HepG2 (cell line): ENCODE measurements at regions not wholly inside any gene's neighbourhood (a gene's known extent, or its start where the extent isn't known, plus 50 kb on each side); places are given as distances from the start of the nearest gene placed in this dataset.

Experiments used
- BORCS8-MEF2B ChIP-seq: sonication (generic); formaldehyde crosslinking; IDR thresholded peaks from 2 replicates; pipeline ENCODE4 v1.8.0; 2022; ENCODE audit warnings: mild to moderate bottlenecking, missing genetic modification reagents
- EP300 ChIP-seq, 3 experiments: sonication (generic) in 1 of 3; formaldehyde crosslinking in 1 of 3; IDR thresholded peaks; 2 replicates each; pipeline versions ENCODE4 v1.5.1 to v1.6.1; 2011 to 2020; ENCODE audit warnings: low read depth in 2 of 3, low read length in 2 of 3, borderline replicate concordance in 1 of 3, improper control_type of control experiment in 1 of 3, mild to moderate bottlenecking in 1 of 3, missing genetic modification reagents in 1 of 3, moderate library complexity in 1 of 3
- GTF2F1 ChIP-seq: fragments of 150-350 bp; IDR thresholded peaks from 2 replicates; pipeline ENCODE4 v1.6.1; 2014; ENCODE audit warnings: low read length
- KLF15 ChIP-seq: sonication (generic); formaldehyde crosslinking; IDR thresholded peaks from 2 replicates; pipeline ENCODE4 v1.8.1; 2023; ENCODE audit warnings: borderline replicate concordance, mild to moderate bottlenecking, inconsistent platforms, missing genetic modification reagents, mixed read lengths
- NKX3-1 ChIP-seq: sonication (generic); formaldehyde crosslinking; IDR thresholded peaks from 2 replicates; pipeline ENCODE4 v1.5.0; 2020; ENCODE audit warnings: missing genetic modification reagents
- NRL ChIP-seq: sonication (generic); formaldehyde crosslinking; IDR thresholded peaks from 2 replicates; pipeline ENCODE4 v1.5.0; 2020; ENCODE audit warnings: missing genetic modification reagents, mild to moderate bottlenecking, moderate library complexity, borderline replicate concordance
- PHF20 ChIP-seq: sonication (generic); formaldehyde crosslinking; IDR thresholded peaks from 2 replicates; pipeline ENCODE4 v1.5.0; 2020; ENCODE audit warnings: mild to moderate bottlenecking, missing genetic modification reagents
- REL ChIP-seq: sonication (generic); formaldehyde crosslinking; conservative IDR thresholded peaks from 2 replicates; pipeline ENCODE4 v1.8.0; 2022; ENCODE audit warnings: mild to moderate bottlenecking, missing genetic modification reagents, moderate library complexity
- RNF2 ChIP-seq: fragments of 450-650 bp; conservative IDR thresholded peaks from 2 replicates; pipeline ENCODE4 v1.6.1; 2016; ENCODE audit warnings: low read depth
- SAP130 ChIP-seq: IDR thresholded peaks from 2 replicates; pipeline ENCODE4 v1.6.1; 2016; ENCODE audit warnings: low read depth
- SMC3 ChIP-seq: IDR thresholded peaks from 2 replicates; pipeline ENCODE4 v1.6.1; 2011; ENCODE audit warnings: low read length, improper control_type of control experiment
- THAP11 ChIP-seq: IDR thresholded peaks from 2 replicates; pipeline ENCODE4 v1.6.1; 2016; ENCODE audit warnings: missing biosample characterization, missing genetic modification reagents
- THYN1 ChIP-seq: sonication (generic); formaldehyde crosslinking; IDR thresholded peaks from 2 replicates; pipeline ENCODE4 v1.8.1; 2023; ENCODE audit warnings: low read depth, mild to moderate bottlenecking, moderate library complexity, missing genetic modification reagents, borderline replicate concordance
- WIZ ChIP-seq: sonication (generic); formaldehyde crosslinking; IDR thresholded peaks from 2 replicates; pipeline ENCODE4 v1.5.1; 2020; ENCODE audit warnings: mild to moderate bottlenecking, missing genetic modification reagents
- XBP1 ChIP-seq: sonication (generic); formaldehyde crosslinking; IDR thresholded peaks from 2 replicates; pipeline ENCODE4 v1.5.0; 2020; ENCODE audit warnings: missing genetic modification reagents
- ZBTB14 ChIP-seq: sonication (generic); formaldehyde crosslinking; IDR thresholded peaks from 2 replicates; pipeline ENCODE4 v1.4.0; 2020; ENCODE audit warnings: missing genetic modification reagents
- ZFP36L1 ChIP-seq: sonication (generic); formaldehyde crosslinking; IDR thresholded peaks from 2 replicates; pipeline ENCODE4 v1.8.0; 2022; ENCODE audit warnings: mild to moderate bottlenecking, missing genetic modification reagents, moderate library complexity
- ZNF350 ChIP-seq: sonication (generic); formaldehyde crosslinking; IDR thresholded peaks from 2 replicates; pipeline ENCODE4 v1.4.0; 2020; ENCODE audit warnings: mild to moderate bottlenecking, low read depth, missing genetic modification reagents, borderline replicate concordance
- ZNF543 ChIP-seq: sonication (generic); formaldehyde crosslinking; IDR thresholded peaks from 2 replicates; pipeline ENCODE4 v1.4.0; 2020; ENCODE audit warnings: mild to moderate bottlenecking, missing genetic modification reagents
- ZNF574 ChIP-seq: sonication (generic); formaldehyde crosslinking; IDR thresholded peaks from 2 replicates; pipeline ENCODE4 v1.4.0; 2020; ENCODE audit warnings: missing genetic modification reagents
- ZNF720 ChIP-seq: sonication (generic); formaldehyde crosslinking; IDR thresholded peaks from 2 replicates; pipeline ENCODE4 v1.4.0; 2020; ENCODE audit warnings: missing genetic modification reagents
- TF ChIP-seq, protein P1 (sequence below): sonication (generic); formaldehyde crosslinking; IDR thresholded peaks from 2 replicates; pipeline ENCODE4 v1.5.0; 2020; ENCODE audit warnings: missing genetic modification reagents, mild to moderate bottlenecking, borderline replicate concordance
- TF ChIP-seq, protein P2 (sequence below): sonication (generic); formaldehyde crosslinking; IDR thresholded peaks from 2 replicates; pipeline ENCODE4 v1.4.0; 2020; ENCODE audit warnings: missing genetic modification reagents

GRCh38 chr16:22670044-22670536 lies 143.9 kb upstream of the HS3ST2 start (continued):
- TF ChIP-seq KLF15 (CRISPR knock-in tag) (no peak), XBP1 (no peak), ZNF350 (CRISPR knock-in tag) (peak; percentile 76), EP300 (IDR thresholded peaks at IDR 0.05; ENCODE audit: low read depth in 2 of 2, low read length in 2 of 2) (no peak), EP300 (CRISPR knock-in tag; IDR thresholded peaks at IDR 0.05; ENCODE audit: borderline replicate concordance) (no peak), GTF2F1 (no peak), ZNF574 (no peak), ZNF720 (0 out of 2 replicates have a peak, but pooled peaks have one; percentile 72), THAP11 (CRISPR knock-in tag) (no peak), WIZ (CRISPR knock-in tag) (peak; percentile 74; the same call in 1 of the 2 replicates), NRL (CRISPR knock-in tag) (no peak), REL (CRISPR knock-in tag) (no peak), PHF20 (CRISPR knock-in tag) (no peak), ZBTB14 (CRISPR knock-in tag) (0 out of 2 replicates have a peak, but pooled peaks have one; percentile 11), SAP130 (CRISPR knock-in tag) (no peak), BORCS8-MEF2B (CRISPR knock-in tag) (peak; percentile 66; the same call in 1 of the 2 replicates), ZFP36L1 (CRISPR knock-in tag) (no peak), SMC3 (0 out of 2 replicates have a peak, but pooled peaks have one; percentile 2), THYN1 (CRISPR knock-in tag) (no peak), NKX3-1 (CRISPR knock-in tag) (no peak), ZNF543 (CRISPR knock-in tag) (0 out of 2 replicates have a peak, but pooled peaks have one; percentile 32), RNF2 (no peak)
- TF ChIP-seq, protein P1, sequence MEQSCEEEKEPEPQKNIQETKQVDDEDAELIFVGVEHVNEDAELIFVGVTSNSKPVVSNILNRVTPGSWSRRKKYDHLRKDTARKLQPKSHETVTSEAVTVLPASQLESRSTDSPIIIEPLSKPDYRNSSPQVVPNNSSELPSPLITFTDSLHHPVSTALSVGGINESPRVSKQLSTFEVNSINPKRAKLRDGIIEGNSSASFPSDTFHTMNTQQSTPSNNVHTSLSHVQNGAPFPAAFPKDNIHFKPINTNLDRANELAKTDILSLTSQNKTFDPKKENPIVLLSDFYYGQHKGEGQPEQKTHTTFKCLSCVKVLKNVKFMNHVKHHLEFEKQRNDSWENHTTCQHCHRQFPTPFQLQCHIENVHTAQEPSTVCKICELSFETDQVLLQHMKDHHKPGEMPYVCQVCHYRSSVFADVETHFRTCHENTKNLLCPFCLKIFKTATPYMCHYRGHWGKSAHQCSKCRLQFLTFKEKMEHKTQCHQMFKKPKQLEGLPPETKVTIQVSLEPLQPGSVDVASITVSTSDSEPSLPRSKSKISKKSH (CRISPR knock-in tag): peak; percentile 11; the same call in 1 of the 2 replicates
- TF ChIP-seq, protein P2, sequence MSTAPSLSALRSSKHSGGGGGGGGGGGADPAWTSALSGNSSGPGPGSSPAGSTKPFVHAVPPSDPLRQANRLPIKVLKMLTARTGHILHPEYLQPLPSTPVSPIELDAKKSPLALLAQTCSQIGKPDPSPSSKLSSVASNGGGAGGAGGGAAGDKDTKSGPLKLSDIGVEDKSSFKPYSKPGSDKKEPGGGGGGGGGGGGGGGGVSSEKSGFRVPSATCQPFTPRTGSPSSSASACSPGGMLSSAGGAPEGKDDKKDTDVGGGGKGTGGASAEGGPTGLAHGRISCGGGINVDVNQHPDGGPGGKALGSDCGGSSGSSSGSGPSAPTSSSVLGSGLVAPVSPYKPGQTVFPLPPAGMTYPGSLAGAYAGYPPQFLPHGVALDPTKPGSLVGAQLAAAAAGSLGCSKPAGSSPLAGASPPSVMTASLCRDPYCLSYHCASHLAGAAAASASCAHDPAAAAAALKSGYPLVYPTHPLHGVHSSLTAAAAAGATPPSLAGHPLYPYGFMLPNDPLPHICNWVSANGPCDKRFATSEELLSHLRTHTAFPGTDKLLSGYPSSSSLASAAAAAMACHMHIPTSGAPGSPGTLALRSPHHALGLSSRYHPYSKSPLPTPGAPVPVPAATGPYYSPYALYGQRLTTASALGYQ (CRISPR knock-in tag): no peak
